ENCODE measurements at regions not wholly inside any gene's neighbourhood (a gene's known extent, or its start where the extent isn't known, plus 50 kb on each side); places are given as distances from the start of the nearest gene placed in this dataset.

DNA sequence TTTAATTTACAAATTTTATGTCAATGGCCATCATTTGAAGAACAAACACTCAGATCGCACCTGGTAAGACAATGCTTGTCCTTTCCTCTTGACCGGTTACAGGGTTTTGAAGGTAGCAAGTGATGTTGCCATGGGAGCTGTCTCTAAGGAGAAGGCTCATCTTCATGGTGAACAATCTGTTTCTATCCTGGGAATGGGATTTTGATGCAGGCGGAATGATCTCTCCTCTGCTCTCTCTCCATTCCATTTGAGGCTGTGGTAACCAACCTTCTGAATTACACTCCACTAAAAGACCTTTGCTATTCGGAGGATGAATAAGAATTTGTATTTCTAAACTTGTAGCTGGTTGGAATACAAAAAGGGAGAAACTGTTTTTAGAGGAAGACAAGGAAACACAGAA is 57.9 kb upstream of the SLC5A9 start:
- no peak for DNase-seq (ENCODE audit: low spot score)

DNA sequence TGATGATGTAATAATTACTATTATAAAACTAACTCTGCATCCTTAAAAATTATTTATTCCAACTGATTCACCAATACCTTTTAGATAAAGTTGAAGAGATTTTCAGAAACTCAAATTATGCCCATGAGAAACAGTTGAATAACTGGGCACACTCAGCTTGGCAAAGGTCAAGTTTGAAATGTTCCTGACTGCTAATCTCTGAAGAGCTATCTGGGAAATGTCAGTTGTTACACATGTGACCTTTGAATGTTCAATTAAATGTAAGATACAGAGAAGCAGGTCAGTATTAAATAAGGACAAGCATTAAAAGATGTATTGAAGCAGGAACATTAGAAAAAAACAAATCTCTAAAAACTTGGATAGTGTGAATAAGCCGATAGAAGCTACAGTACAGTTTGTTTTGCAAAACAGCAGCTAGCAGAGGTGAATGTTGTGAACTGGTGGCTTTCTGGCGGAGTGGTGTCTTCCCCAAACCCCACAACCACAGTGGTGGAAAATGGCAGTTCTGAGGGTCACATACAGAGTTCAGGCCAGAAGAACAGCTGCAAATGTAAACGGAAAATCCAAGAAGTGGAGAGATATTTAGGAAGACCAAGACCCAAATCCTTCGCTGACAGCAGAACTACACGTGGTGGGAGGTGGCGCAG is 61.9 kb upstream of the SLC5A9 start:
- no peak for DNase-seq (ENCODE audit: low spot score)

DNA sequence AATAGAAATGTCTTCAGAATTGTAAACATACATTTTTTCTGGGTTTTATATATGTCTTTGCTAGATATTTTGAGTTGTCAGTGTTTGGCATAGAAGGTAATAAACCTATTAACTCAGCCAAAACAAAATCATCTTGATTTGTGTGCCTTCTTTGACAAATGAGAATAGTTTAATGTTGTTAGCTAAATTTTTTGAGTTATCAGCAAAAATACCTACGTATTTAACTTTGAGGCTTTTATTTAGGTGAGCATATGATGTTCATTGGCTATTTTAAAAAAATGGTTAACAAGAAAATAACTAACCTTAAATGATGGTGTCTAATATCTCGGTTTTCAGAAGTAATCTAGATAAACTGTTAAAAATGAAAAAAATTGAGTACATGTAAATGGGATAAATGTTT is 83.2 kb upstream of the SLC5A9 start:
- no peak for DNase-seq (ENCODE audit: low spot score)

DNA sequence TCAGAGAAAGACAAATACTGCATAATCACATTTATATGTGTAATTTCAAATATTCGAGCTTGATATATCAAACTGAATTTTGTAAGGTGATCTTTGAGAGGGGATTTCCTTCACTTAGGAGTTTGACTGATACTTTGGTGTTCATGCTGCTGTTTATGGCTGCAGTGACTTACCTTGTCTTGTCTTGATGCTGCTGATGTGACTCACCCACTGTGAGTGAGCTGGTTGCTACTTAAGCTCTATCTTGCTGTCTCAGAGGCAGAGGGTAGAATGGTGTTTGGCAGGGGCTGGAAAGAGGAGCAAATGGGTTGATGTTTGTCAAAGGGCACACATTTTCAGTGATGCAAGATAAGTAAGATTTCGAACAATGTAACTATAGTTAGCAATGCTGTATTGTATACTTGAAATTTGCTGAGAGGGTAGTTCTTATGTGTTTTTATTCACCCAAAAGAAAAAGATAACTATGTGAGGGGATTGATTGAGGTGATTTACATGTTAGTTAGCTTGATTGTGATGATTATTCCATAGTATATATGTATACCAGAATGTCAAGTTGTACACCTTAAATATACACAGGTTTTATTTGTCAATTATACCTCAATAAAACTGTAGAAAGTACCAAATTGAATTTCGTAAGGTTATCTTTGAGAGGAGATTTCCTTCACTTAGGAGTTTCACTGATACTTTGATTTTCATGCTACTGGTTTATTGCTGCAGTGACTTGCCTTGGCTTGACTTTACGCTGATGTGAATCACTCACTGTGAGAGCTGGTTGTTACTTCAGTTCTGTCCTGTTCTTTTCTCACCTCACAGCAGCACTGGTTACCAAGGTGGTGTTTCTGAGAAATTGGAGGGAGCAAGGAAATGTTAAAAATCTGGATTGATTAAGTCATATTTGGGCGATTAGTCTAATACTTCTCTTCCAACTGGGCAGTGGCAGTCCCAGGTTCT is 94.5 kb upstream of the SLC5A9 start:
- DNase-seq (ENCODE audit: low spot score) = no peak

DNA sequence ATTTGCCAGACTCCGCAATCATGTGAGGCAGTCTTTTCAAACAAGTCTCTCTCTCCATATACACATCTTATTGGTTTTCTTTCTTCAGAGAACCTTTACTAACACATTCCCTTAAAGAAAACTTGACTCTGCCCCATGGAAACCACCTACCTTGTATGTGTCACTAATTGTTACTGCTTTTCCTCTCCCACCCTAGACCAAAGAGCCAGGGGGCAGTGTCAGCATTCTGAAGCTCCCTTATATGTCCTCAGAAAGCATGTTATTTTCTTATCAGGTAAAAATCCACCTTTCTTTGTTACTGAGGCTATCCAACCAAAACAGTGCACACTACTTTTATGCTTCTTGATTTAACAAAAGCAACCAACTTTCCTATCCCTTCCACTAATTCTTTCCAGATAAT is 98.9 kb upstream of the SLC5A9 start:
- DNase-seq (ENCODE audit: low spot score) = no peak

DNA sequence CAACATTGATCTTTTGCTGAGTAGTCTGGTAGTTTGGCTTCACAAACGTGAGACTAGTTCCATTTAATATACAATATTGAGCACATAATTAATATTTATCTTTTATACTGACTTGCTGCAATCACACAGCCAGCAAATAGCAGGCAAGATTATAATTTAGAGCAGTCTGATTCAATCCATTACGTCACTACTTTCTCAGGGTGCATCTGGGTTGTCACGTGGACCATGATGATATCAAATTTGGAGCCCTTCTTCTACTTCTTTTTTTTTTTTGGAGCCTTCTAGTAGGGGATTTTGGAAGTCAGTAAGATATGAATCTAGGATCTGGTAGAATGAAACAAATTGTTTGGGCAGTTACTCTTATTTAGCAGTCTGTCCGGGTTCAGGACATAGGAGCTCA is 100.6 kb upstream of the SLC5A9 start:
- DNase-seq (ENCODE audit: low spot score) = no peak

DNA sequence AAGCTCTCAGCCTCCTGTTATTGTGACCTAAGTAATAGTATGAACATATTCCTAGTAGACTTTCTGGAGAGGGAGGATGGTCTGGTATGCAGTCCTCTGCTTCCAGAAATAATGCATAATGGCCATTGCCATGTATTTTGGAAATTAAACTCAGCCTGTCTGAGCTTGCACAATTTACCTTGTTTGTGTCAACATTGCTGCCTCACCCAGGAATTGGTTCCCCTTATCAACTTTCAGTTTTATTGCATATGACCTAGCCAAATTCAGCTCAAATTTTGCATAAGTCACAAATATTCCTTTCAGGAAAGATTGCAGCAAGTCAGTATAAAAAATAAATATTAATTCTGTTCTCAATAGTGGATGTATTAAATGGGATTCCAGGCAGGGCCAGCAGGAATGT is 101.9 kb upstream of the SLC5A9 start:
- DNase-seq (ENCODE audit: low spot score) = no peak

DNA sequence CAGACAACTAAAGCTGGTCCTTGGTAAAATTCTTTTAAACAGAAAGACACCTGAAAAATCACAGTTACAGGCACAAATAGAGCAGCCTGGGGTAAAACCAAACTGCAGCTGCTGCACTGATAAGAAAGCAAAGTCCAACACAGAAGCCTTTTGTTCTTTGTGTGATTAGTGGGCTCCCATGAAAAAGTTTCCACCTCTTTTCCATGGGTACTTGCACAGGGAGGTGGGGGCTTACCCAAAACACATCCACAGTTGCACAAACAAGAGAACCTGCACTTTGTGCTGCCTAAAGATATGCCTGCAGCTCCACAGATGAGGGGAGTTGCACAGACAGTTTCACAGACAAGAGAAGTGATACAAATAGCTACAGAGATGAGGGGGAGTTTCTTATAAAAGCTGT is 106.7 kb upstream of the SLC5A9 start:
- DNase-seq (ENCODE audit: low spot score) = no peak

DNA sequence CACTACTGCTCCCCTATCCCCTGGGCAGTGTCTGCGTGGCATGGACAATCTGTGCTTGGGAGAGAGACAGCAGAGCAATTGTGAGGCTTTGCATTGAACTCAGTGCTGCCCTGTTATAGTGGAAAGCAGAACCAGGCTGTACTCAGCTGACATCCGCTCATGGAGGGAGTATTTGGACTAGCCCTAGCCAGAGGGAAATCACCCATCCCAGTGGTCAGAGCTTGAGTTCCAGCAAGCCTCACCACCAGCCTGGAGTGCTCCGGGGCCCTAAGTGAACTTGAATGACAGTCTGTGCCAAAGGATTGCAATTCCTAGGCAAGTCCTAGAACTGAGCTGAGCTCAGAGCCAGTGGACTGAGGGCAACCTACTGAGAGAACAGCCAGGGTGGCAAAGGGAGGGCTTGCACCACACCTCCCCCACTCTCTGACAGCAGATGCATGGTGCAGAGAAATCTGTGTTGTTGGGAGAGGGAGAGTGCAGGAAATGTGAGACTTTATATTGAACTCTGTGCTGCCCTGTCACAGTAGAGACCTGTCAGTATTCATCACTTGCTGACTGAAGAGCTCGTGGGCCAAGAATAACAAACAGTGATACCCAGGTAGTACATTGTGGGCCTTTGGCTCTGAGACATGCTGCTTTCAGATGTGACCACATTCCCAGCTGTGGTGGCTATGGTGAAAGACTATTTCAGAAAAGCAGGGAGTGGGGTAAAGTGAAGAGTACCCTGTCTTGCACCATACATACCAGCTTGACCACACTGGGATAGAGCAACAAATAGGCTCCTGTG is 107.7 kb upstream of the SLC5A9 start:
- no peak for DNase-seq (ENCODE audit: low spot score)

DNA sequence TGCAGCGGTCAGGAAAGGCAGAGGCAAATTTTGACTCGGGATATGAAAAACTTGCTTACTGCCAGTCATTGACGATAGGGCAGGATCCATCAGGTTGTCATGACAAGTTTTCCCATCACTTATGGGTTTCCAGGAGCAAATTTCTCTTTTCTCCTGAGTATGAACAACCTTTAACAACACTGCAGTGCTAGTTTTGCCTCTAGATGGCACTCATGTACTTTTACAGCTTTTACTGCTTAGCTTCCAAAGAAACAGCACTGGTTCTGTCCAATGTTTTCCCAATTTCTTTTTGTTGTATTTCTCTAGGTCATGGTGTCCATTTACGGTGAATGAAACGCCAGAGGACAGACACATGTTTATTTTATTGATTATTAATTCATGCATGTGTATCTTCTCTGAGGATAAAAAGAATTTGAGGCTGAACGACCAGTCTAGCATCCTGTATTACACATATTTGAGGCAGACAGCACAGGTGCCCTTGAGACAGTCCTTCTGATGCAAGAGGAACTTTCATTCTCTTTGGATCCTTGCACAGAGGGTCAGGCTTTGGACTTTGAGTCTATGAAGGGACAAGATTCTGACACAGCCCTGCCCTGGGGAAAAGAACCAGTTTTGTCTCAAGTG is 112.3 kb upstream of the TRABD2B start:
- DNase-seq (ENCODE audit: low spot score) = no peak

DNA sequence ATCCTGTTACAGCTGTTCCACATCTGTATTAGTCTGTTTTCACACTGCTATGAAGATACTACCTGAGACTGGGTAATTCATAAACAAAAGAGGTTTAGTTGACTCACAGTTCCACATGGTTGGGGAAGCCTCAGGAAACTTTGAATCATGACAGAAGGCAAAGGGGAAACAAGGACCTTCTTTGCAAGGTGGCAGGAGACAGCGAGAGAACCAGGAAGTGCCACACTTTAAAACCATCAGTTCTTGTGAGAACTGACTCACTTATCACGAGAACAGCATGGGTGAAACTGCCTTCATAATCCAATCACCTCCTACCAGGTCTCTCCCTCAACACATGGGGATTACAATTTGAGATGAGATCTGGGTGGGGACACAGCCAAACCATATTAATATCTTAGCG is 110.3 kb upstream of the TRABD2B start:
- no peak for DNase-seq (ENCODE audit: low spot score)

DNA sequence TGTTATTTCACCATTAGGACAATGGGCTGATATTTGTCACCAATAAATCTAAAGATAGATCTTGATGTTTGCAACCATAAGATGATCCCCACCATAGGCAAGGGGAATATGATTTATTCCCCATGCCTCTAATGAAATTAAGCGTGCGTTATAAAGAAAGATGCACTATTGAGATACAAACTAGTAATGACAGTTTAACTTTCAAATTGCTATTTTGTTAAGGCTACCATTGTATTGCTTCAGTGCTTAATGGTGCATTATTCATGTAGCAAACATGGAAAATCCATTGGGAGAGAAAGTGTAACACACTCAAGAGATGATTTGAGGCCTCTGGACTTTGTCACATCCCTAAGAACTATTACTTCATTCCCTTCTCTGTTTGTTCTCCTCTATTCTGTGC is 108.9 kb upstream of the TRABD2B start:
- no peak for DNase-seq (ENCODE audit: low spot score)

DNA sequence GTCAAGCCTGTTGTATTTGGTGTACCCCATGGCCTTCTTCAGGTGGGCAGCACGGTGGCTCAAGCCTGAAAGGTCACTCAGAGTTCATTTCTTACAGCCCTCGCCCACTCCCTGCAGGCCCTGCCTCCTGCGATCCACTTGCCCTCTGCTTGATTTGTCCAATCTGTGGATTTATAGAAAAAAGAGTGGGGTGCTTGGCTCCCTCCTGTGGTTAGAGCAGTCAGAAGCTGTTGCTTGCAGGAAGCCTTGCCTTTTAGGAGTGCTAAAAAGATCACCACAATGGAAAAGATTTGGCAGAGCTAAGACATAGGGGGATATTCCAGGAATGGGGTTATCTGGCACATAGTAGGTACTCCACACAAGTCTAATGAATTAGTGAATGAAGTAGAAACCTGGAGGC is 108.0 kb upstream of the TRABD2B start:
- DNase-seq (ENCODE audit: low spot score) = no peak

DNA sequence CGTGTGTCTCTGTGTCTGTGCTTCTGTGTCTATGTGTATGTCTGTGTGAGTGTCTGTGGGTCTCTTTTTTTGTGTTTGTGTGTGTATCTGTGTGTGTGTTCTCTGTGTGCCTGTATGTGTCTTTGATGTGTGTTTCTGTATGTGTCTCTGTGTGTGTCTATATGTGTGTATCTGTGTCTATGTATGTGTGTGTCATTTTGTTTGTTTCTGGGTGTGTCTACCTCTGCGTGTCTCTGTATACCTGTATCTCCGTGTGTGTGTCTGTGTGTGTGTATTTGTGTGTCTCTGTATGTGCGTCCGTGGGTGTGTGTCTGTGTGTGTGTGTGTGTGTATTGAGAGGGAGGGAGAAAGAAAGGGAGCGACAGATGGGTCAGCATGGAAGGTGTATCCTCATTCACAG is 106.3 kb upstream of the TRABD2B start:
- no peak for DNase-seq (ENCODE audit: low spot score)

DNA sequence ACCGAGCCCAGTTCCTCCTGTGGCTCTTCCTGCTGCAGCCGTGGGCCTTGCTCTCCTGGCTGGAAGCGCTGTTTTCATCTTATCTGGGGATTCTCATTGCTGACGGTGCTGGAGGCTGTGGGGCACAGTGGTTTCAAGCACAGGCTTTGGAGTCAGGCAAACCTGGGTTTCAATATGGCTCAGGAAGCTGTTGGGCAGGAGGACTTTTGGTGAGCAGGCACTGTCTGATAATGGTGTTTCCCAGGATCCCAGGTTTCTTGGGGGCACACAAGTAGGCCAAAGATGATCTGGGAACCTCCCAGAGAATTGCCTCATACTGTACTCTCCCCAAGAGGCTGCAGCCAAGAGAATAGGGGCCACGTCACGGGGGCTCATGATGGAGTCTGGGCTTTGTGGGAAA is 105.6 kb upstream of the TRABD2B start:
- no peak for DNase-seq (ENCODE audit: low spot score)

DNA sequence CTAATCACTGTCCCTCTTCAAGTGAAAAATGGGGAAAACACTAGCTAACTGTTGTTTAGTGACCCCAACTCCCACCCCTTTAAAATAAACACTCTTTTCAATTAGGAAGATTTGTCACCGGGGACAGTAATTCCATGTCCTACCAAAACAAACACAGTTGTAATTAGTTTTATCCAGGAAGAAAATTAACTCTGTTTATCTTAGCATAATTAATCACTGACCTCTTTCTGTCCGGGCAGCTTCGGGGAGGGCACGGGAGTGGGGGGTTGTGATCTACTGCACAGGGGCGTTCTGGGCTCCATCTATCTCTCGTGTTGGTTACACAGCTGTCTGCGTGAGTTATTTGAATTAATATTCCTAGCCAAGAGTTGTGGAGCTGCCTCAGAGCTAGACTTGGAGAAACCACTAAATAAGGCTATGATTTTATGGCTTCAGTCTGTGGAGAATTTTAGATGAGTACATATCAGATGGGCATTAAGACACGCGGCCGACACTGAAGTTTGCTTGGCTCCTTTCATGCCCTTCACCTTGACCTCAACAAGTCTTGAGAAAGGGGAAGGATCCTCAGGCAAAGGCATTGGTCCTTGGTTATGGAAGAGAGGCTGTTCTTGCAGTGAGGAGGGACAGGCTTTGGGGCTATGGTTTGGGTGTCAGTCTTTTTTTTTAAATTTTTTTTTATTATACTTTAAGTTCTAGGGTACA is 102.0 kb upstream of the TRABD2B start:
- no peak for DNase-seq (ENCODE audit: low spot score)

DNA sequence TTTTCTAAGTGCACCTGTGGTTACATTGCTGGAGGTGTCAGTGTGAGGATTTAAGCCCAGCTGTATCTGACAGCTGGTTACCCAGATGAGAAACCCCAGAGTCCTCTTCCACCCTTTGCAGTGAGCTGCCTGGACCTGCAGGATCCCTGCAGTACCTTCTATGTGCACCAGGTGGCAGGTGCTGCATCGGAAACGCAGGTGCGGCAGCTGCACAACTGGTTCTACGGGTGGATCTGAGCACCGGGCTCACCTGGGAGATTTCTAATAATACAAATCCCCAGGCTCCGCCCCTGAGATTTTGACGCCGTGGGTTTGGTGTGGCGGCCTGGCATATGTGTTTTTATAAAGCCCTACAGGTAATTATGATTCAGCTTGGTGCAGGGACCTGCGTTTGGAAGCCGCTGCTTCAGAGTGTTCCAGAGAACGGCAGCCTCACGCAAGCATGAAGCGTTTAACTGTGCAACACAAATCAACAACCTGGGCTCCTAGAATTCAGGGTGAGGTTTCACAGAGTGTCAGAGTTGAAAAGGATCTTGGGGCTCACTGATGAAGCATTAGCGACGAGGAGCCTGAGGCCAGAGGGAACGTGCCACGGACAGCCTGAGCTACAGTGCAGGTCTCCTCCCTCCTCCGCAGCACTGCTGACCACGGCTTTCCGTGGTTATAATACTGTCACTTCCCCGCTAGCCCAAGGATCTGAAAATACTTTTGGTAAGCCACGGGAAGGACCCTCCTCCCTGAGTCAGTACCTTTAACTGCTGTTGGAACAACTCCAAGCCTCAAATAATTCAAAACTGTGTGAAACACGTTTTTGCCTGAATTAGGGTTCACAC is 96.7 kb upstream of the TRABD2B start:
- peak; percentile 87 for DNase-seq (ENCODE audit: low spot score)

DNA sequence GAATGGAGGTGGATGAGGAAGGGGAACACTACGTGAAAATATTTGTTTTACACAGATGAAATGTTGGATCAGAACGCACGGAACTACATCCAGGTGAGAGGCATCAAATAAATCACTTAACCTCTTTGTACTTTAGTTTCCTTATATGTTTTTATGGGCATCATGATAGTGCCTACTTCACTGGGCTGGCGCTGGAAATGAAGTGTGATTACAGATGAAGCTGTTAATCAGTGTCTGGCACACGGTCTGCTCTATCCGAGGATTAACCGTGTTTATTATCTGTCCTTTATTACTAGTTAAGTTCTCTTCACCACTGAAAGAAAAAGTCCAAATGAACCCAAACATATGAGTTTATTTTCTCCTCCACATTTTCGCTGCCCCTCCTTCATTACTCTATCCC is 96.0 kb upstream of the TRABD2B start:
- no peak for DNase-seq (ENCODE audit: low spot score)

DNA sequence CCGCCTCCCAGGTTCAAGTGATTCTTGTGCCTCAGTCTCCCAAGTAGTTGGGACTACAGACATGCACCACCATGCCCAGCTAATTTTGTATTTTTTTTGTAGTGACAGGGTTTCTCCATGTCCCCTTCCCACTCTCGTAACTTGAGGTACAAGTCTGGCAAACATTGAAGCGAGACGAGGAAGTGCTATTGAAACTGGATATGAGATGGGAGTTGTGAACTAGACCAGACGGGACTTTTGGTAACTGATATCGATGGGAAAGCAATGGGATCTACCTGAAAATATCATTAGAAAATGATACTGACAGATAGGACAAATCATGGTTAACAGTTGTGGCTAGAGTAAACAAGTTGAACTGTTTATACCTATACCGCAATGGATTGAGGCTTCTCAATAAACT is 95.2 kb upstream of the TRABD2B start:
- no peak for DNase-seq (ENCODE audit: low spot score)

DNA sequence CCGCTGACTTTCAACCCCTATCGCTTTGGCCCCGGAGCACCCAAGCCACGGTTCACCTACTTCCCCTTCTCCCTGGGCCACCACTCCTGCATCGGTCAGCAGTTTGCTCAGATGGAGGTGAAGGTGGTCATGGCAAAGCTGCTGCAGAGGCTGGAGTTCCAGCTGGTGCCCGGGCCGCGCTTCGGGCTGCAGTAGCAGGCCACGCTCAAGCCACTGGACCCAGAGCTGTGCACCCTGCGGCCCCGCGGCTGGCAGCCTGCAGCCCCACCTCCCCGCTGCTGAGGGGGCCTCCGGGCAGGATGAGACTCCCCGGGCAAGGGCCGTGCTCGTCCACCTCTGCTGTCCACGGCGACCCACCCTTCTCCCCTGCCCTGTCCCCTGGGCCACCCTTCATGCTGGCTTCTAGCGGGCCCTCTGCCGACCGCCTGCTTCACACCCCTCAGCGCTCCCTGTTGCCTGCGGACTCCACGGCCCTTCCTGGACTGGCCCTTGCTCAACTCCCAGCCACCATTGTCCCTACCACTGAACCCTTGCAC is 92.2 kb upstream of the TRABD2B start:
- peak; percentile 36 for DNase-seq (ENCODE audit: low spot score)
